ENCODE measurements at regions not wholly inside any gene's neighbourhood (a gene's known extent, or its start where the extent isn't known, plus 50 kb on each side); places are given as distances from the start of the nearest gene placed in this dataset.

DNA sequence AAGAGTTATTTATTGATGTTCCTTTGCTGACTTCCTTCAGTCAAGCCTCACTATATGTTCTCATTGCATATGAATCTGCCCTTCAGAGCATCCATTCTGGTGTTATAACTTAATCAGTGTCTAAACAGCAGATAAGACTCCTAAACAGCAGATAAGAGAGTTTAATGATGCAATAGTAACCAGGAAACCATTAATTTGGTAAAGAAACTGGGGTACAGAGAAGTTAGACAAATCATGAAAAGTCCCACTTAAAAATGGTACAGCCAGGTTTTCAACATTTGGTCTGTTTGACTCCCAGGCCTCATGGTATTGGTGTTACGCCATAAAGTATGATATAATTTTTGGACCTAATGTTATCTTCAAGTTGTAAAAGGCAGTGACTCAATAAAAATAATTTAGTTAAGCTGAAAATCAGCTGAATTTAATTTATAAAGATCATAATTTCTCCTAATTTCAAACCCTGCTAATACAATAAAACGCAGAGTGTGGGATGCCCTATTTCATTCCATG, 127.4 kb upstream of the DST start:
- Histone ChIP-seq H3K27ac (ENCODE audit: control insufficient read depth, insufficient read depth) (0 out of 2 replicates have a peak overlapping the region, but pooled peaks have one; percentile 85), H3K9ac (ENCODE audit: control insufficient read depth, insufficient read depth, low read length) (no peak overlapping the region), H3K27me3 (replicated peaks in 1 of 2; ENCODE audit: control insufficient read depth in 2 of 2, insufficient read depth in 2 of 2, low read length in 1 of 2) (no peaks in the 10 kb centered on the region), H4K20me1 (ENCODE audit: control insufficient read depth, insufficient read depth) (no peaks in the 10 kb centered on the region), H3K79me2 (ENCODE audit: control insufficient read depth, insufficient read depth, low read length) (peaks cover 76% of the 10 kb centered on the region), H3K9me3 (replicated peaks; ENCODE audit: control insufficient read depth, insufficient read depth, low read length) (no peaks in the 10 kb centered on the region; the same call in 2 of the 3 replicates), H3K4me1 (ENCODE audit: control insufficient read depth, insufficient read depth, low read length) (peaks cover 63% of the 10 kb centered on the region), H3K36me3 (ENCODE audit: control insufficient read depth in 2 of 2, insufficient read depth in 2 of 2, low read length in 1 of 2) (no peaks in the 10 kb centered on the region; a peak in 1 of 4 replicates), H3K4me3 (no peak overlapping the region), H3K4me2 (ENCODE audit: control insufficient read depth, insufficient read depth) (no peak overlapping the region), H2AFZ (ENCODE audit: control insufficient read depth, low read depth, low read length) (no peak overlapping the region)
- intact Hi-C loops (cut with micrococcal nuclease; ENCODE audit: unreplicated experiment) (no loop called here), in situ Hi-C loops (cut with MboI) (no loop called here)
- 98% methylated on average over 2 of the region's 2 CpGs for WGBS (ENCODE audit: insufficient coverage, insufficient replicate concordance, low lambda C conversion rate, missing lambda C conversion rate)
- no peak for DNase-seq (ENCODE audit: low read depth, low spot score)
- POLR2A ChIA-PET, result interaction anchor here (0.7 to 1.5 kb wide), 4 partner anchors 20 to 81 kb away, joined by 3 to 6 read pairs (median 3); no protein-coding TSS in a partner anchor
- no peak for ATAC-seq
- no peak for TF ChIP-seq ZZZ3 (IDR thresholded peaks at IDR 0.05; ENCODE audit: control insufficient read depth, insufficient read length, low read depth)
- no peak for TF ChIP-seq SPI1 (IDR thresholded peaks at IDR 0.05; ENCODE audit: borderline replicate concordance, insufficient read depth, low read depth, low read length)
- no peak for TF ChIP-seq TAF1 (IDR thresholded peaks at IDR 0.05; ENCODE audit: borderline replicate concordance, low read depth, low read length)
- no peak for TF ChIP-seq NFIC (IDR thresholded peaks at IDR 0.05; ENCODE audit: low read depth, low read length)
- TF ChIP-seq EP300 (IDR thresholded peaks at IDR 0.05; ENCODE audit: borderline replicate concordance in 1 of 2, control insufficient read depth in 1 of 2, low read depth in 2 of 2, low read length in 2 of 2), result no peak
- FAIRE-seq, result no peak
- RAD21 ChIA-PET (ENCODE audit: unreplicated experiment), result interaction anchor here (0.9 to 1.9 kb wide), 7 partner anchors 10 to 81 kb away, joined by 3 to 9 read pairs (median 5); no protein-coding TSS in a partner anchor
- BruUV-seq (replicated peaks), result no TSS peak
- SMC1A ChIA-PET (ENCODE audit: uncharacterized antibody, unreplicated experiment), result interaction anchor here (0.6 to 2.1 kb wide), 14 partner anchors 17 to 120 kb away, joined by 3 to 8 read pairs (median 4); no protein-coding TSS in a partner anchor
- CTCF ChIA-PET, result interaction anchor here (0.9 to 2.8 kb wide), 7 partner anchors 11 to 82 kb away, joined by 3 to 25 read pairs (median 4); no protein-coding TSS in a partner anchor
